MCF 10A (cell line): ENCODE measurements at regions not wholly inside any gene's neighbourhood (a gene's known extent, or its start where the extent isn't known, plus 50 kb on each side); places are given as distances from the start of the nearest gene placed in this dataset.

ENCODE experiments used
- BruUV-seq: library from RNA; stranded (reverse); fragments of 400-500 nt; replicated peaks from 2 replicates; lab custom pipeline; 2021; lab: Mats Ljungman, UMichigan
- CTCF ChIA-PET: fragments of 300-600 bp; sonication (Branson Sonifier 250); formaldehyde crosslinking; extraction: SDS; loops from one replicate; lab custom pipeline; 2021; ENCODE audit warnings: antibody characterized with exemption, inconsistent platforms; lab: Yijun Ruan, JAX
- POLR2A ChIA-PET: fragments of 300-600, 350-650 bp; sonication (Branson Sonifier 250); formaldehyde crosslinking; extraction: SDS; loops from one replicate; lab custom pipeline; 2020; ENCODE audit warnings: antibody characterized with exemption, inconsistent platforms; lab: Yijun Ruan, JAX
- DNase-seq: peaks from one replicate; pipeline ENCODE4 v3.0.0-alpha.2; 2018; ENCODE audit not compliant: unreplicated experiment
- H3K27ac Mint-ChIP-seq: one replicate; pipeline ENCODE4 v1.8.0; 2022; ENCODE audit warnings: mild to moderate bottlenecking, low read depth, mixed read lengths; ENCODE audit not compliant: unreplicated experiment
- H3K27me3 Mint-ChIP-seq: one replicate; pipeline ENCODE4 v1.8.0; 2022; ENCODE audit warnings: mixed read lengths; ENCODE audit not compliant: insufficient read depth, unreplicated experiment
- H3K36me3 Mint-ChIP-seq: one replicate; pipeline ENCODE4 v1.8.0; 2022; ENCODE audit warnings: mild to moderate bottlenecking, moderate library complexity, mixed read lengths; ENCODE audit not compliant: insufficient read depth, unreplicated experiment
- H3K4me1 Mint-ChIP-seq: one replicate; pipeline ENCODE4 v1.8.0; 2022; ENCODE audit warnings: mixed read lengths; ENCODE audit not compliant: insufficient read depth, unreplicated experiment
- H3K4me3 Mint-ChIP-seq: one replicate; pipeline ENCODE4 v1.8.0; 2022; ENCODE audit warnings: mild to moderate bottlenecking, moderate library complexity, mixed read lengths; ENCODE audit not compliant: unreplicated experiment
- H3K9me3 Mint-ChIP-seq: one replicate; pipeline ENCODE4 v1.8.0; 2022; ENCODE audit warnings: mixed read lengths; ENCODE audit not compliant: unreplicated experiment
- intact Hi-C: fragments of 100-400 bp; cut with micrococcal nuclease; formaldehyde crosslinking; loops from 2 replicates; pipeline ENCODE4 v1.14.1; 2022
- TF ChIP-seq, protein P1 (sequence below): fragments of 200-600 bp; IDR thresholded peaks from one replicate; pipeline ENCODE4 v1.8.0; 2022; ENCODE audit warnings: antibody characterized with exemption, mild to moderate bottlenecking; ENCODE audit not compliant: unreplicated experiment

DNA sequence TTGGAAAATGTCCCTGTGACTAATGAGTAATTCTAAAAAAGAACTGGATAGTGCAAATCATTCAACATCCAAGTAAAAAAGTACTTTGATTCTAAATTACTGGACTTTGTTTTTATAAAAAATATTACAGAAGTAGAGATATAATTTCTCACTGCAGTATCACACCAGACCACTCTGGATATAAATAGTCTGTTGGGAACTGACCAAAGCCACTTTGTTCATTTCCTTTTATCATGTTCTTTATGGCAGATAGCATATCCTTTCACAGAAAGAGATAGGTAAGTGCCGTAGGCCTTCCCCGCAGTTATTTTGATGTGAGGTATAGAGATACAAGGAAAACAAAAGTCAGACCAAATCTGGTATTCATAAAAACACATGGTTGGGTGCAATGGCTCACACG, 827.4 kb upstream of the GRAMD2B start:
- Mint-ChIP-seq H3K4me3 (no peak overlapping the region), H3K27ac (no peak overlapping the region), H3K27me3 (no peaks in the 10 kb centered on the region), H3K9me3 (no peaks in the 10 kb centered on the region), H3K36me3 (no peaks in the 10 kb centered on the region), H3K4me1 (no peaks in the 10 kb centered on the region)
- intact Hi-C loops: no loop called here
- BruUV-seq: no TSS peak
- TF ChIP-seq, protein P1, sequence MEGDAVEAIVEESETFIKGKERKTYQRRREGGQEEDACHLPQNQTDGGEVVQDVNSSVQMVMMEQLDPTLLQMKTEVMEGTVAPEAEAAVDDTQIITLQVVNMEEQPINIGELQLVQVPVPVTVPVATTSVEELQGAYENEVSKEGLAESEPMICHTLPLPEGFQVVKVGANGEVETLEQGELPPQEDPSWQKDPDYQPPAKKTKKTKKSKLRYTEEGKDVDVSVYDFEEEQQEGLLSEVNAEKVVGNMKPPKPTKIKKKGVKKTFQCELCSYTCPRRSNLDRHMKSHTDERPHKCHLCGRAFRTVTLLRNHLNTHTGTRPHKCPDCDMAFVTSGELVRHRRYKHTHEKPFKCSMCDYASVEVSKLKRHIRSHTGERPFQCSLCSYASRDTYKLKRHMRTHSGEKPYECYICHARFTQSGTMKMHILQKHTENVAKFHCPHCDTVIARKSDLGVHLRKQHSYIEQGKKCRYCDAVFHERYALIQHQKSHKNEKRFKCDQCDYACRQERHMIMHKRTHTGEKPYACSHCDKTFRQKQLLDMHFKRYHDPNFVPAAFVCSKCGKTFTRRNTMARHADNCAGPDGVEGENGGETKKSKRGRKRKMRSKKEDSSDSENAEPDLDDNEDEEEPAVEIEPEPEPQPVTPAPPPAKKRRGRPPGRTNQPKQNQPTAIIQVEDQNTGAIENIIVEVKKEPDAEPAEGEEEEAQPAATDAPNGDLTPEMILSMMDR: no peak
- CTCF ChIA-PET: no interaction called here
- DNase-seq: no peak
- POLR2A ChIA-PET: no interaction called here

DNA sequence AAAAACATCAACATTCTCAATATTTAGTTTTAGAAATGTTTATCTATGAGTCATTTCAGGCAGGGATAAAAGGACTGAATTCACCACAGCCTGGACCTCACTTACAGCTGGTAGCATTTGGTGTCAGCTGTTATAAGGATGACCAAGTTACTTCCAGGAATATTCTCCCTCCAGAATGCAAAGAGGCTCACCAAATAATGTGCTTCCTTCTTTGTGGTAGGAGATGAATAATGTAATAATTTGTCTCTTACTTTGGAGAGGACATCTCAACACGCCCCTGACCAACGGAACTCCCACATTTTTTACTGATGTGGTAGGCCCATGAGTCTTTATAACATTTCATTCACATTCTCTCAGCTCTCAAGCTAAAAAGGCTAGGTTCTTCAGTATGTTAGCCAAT, 825.9 kb upstream of the GRAMD2B start:
- H3K4me3 Mint-ChIP-seq: no peak overlapping the region
- no peaks in the 10 kb centered on the region for H3K9me3 Mint-ChIP-seq
- TF ChIP-seq, protein P1: no peak
- no TSS peak for BruUV-seq
- intact Hi-C loops: no loop called here
- ChIA-PET POLR2A (interaction anchor here (0.9 to 1.3 kb wide), 3 partner anchors 12 to 16 kb away, joined by 3 to 5 read pairs (median 3); no protein-coding TSS in a partner anchor), CTCF (no interaction called here)
- H3K27me3 Mint-ChIP-seq: no peaks in the 10 kb centered on the region
- no peaks in the 10 kb centered on the region for H3K36me3 Mint-ChIP-seq
- no peak overlapping the region for H3K27ac Mint-ChIP-seq
- no peaks in the 10 kb centered on the region for H3K4me1 Mint-ChIP-seq
- DNase-seq: no peak

DNA sequence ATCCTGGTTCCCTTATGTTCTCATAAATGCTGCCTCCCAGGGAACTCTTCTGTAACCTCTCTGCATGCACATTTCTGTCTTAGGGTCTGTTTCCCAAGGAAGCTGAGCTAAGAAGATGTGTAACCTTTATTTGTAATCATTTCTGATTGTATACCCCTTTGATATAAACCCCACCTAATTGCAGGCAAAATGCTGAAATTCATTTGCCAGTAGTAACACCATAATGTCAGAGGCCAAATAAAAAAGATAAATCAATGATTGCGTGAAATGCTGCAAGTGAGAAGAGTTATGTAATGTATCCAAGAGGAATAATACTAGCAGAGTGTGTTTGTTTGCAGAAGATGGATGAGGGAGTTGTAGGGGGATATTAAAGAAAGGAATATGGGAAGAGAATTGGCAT, 822.6 kb upstream of the GRAMD2B start:
- H3K4me1 Mint-ChIP-seq: no peaks in the 10 kb centered on the region
- no peak overlapping the region for H3K4me3 Mint-ChIP-seq
- no peak for DNase-seq
- TF ChIP-seq, protein P1: no peak
- no peaks in the 10 kb centered on the region for H3K27me3 Mint-ChIP-seq
- no TSS peak for BruUV-seq
- H3K9me3 Mint-ChIP-seq: no peaks in the 10 kb centered on the region
- no peaks in the 10 kb centered on the region for H3K36me3 Mint-ChIP-seq
- no peak overlapping the region for H3K27ac Mint-ChIP-seq
- ChIA-PET POLR2A (no interaction called here), CTCF (no interaction called here)
- intact Hi-C loops: no loop called here

DNA sequence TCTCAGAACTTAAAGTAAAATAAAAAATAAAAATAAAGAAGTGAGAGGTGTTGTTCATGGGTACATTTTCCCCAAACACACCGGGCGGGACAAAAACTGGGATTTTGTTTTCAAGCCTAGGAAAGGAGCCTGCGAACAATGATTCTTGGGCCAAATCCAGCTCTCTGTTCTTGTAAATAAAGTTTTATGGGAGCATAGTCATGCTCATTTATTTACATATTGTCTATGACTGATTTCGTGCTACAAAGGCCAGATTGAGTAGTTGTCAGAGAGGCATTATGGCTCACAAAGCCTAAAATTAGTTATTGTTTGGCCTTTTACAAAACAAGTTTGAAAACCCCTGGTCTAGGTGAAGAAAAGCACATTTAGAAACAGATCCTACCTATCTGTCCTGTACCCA, 821.0 kb upstream of the GRAMD2B start:
- ChIA-PET POLR2A (interaction anchor here (1.0 kb wide), 1 partner anchor 44 kb away, joined by 5 read pairs; no protein-coding TSS in a partner anchor), CTCF (interaction anchor here (0.8 kb wide), 1 partner anchor 18 kb away, joined by 3 read pairs; no protein-coding TSS in a partner anchor)
- Mint-ChIP-seq H3K27me3 (no peaks in the 10 kb centered on the region), H3K27ac (no peak overlapping the region), H3K9me3 (no peaks in the 10 kb centered on the region), H3K4me3 (no peak overlapping the region), H3K36me3 (no peaks in the 10 kb centered on the region), H3K4me1 (no peaks in the 10 kb centered on the region)
- no peak for DNase-seq
- BruUV-seq: no TSS peak
- TF ChIP-seq, protein P1: no peak
- intact Hi-C loops: no loop called here
